Gastroesophageal sphincter (tissue), 3 donors: ENCODE measurements at regions not wholly inside any gene's neighbourhood (a gene's known extent, or its start where the extent isn't known, plus 50 kb on each side); places are given as distances from the start of the nearest gene placed in this dataset.

Source experiments
- CTCF ChIP-seq, 4 experiments: fragments of 200-600 bp in 2 of 4; fragments of 450-650 bp in 2 of 4; sonication (generic) in 1 of 4; IDR thresholded peaks; one replicate each; pipeline ENCODE4 v1.5.1; 2017 to 2019; ENCODE audit warnings: antibody characterized with exemption in 4 of 4, mild to moderate bottlenecking in 2 of 4, moderate library complexity in 2 of 4
- EP300 ChIP-seq: sonication (generic); formaldehyde crosslinking; IDR thresholded peaks from one replicate; pipeline ENCODE4 v1.6.1; 2017; ENCODE audit warnings: antibody characterized with exemption, mild to moderate bottlenecking

- TF ChIP-seq CTCF (IDR thresholded peaks at IDR 0.05) (no peak), EP300 (no peak)
Observed at GRCh38 chr18:26635466-26635865, 87.1 kb upstream of the KCTD1 start.
